ENCODE measurements at regions not wholly inside any gene's neighbourhood (a gene's known extent, or its start where the extent isn't known, plus 50 kb on each side); places are given as distances from the start of the nearest gene placed in this dataset.

GRCh38 chr1:222129041-222129440 lies 387.2 kb upstream of the DUSP10 start:
- Mint-ChIP-seq H3K9me3 (peaks cover 6 to 8% of the 10 kb centered on the region in 2 experiments; a peak in 3 of 5 replicates), H3K36me3 (ENCODE audit: insufficient read depth in 1 of 3, low read depth in 3 of 3) (peaks cover 0 to 6% (median 0%) of the 10 kb centered on the region in 3 experiments; a peak in 4 of 7 replicates), H3K27me3 (ENCODE audit: low read depth) (no peaks in the 10 kb centered on the region), H3K4me1 (peaks cover 0 to 6% of the 10 kb centered on the region in 2 experiments; a peak in 2 of 4 replicates), H3K4me3 (no peak overlapping the region), H3K27ac (no peak overlapping the region)
- Histone ChIP-seq H3K9ac (ENCODE audit: extremely low read depth, insufficient read length, low read length) (no peak overlapping the region), H2BK12ac (ENCODE audit: insufficient read length, low read depth, low read length) (no peak overlapping the region), H3K4ac (ENCODE audit: low read depth, low read length) (no peak overlapping the region), H3K4me1 (ENCODE audit: insufficient read depth, low read length) (no peaks in the 10 kb centered on the region), H3K27me3 (ENCODE audit: insufficient read depth, low read length) (no peaks in the 10 kb centered on the region), H2AK5ac (ENCODE audit: insufficient read length, low read length) (no peak overlapping the region), H4K91ac (ENCODE audit: insufficient read length, low read depth, low read length) (no peak overlapping the region), H2BK5ac (ENCODE audit: insufficient read length, low read length) (no peak overlapping the region), H4K8ac (replicated peaks; ENCODE audit: insufficient read length, low read depth, low read length) (no peak overlapping the region), H4K5ac (ENCODE audit: insufficient read length, low read depth, low read length) (no peak overlapping the region), H3K27ac (ENCODE audit: insufficient read length, low read depth, low read length) (no peak overlapping the region), H3K23ac (ENCODE audit: insufficient read length, low read depth, low read length) (no peak overlapping the region), H3K79me2 (ENCODE audit: insufficient read depth, low read length) (no peaks in the 10 kb centered on the region), H3K56ac (ENCODE audit: insufficient read length, low read depth, low read length) (no peak overlapping the region), H3K18ac (ENCODE audit: insufficient read length, low read depth, low read length) (no peak overlapping the region), H3T11ph (ENCODE audit: low read length) (no peak overlapping the region), H2BK120ac (ENCODE audit: low read depth, low read length, poor library complexity, severe bottlenecking) (no peak overlapping the region), H2AFZ (ENCODE audit: low read length) (no peak overlapping the region), H4K20me1 (ENCODE audit: control insufficient read depth, insufficient read depth, insufficient read length) (no peaks in the 10 kb centered on the region), H3K79me1 (ENCODE audit: insufficient read depth, low read depth, low read length, poor library complexity, severe bottlenecking) (no peaks in the 10 kb centered on the region), H3K9me3 (ENCODE audit: control insufficient read depth, low read depth, low read length) (no peaks in the 10 kb centered on the region), H3K14ac (ENCODE audit: insufficient read depth, low read length) (no peak overlapping the region), H2BK20ac (ENCODE audit: low read depth, low read length, poor library complexity, severe bottlenecking) (no peak overlapping the region), H3K23me2 (ENCODE audit: insufficient read length, low read depth, low read length, poor library complexity, severe bottlenecking) (no peaks in the 10 kb centered on the region), H3K4me2 (ENCODE audit: insufficient read depth, insufficient read length, low read length) (no peak overlapping the region), H2BK15ac (ENCODE audit: low read depth, low read length) (no peak overlapping the region)
- no peak for TF ChIP-seq CTCF (conservative IDR thresholded peaks at IDR 0.05)
- no peak for DNase-seq
